Suppressor macrophage treated with lipopolysaccharide for 4 hours (primary cell): ENCODE measurements at regions not wholly inside any gene's neighbourhood (a gene's known extent, or its start where the extent isn't known, plus 50 kb on each side); places are given as distances from the start of the nearest gene placed in this dataset.
"Not testable (repeated sequence)": the region's sequence is repeated elsewhere in the genome, so short reads cannot be mapped to it uniquely, and the experiment has no call there.

Experiments
- DNase-seq: peaks from one replicate; pipeline ENCODE4 v3.0.0-alpha.2; 2020

- no peak for DNase-seq
Observed at GRCh38 chr11:92168936-92169335, 55.7 kb upstream of the FAT3 start.

GRCh38 chr11:92167571-92167970, 57.0 kb upstream of the FAT3 start:
- no peak for DNase-seq

- DNase-seq: no peak
Observed at GRCh38 chr11:92166335-92166734, 58.3 kb upstream of the FAT3 start.

GRCh38 chr11:92163879-92164278, 60.7 kb upstream of the FAT3 start:
- no peak for DNase-seq

- no peak for DNase-seq
Observed at GRCh38 chr11:92162776-92163175, 61.8 kb upstream of the FAT3 start.

GRCh38 chr11:92159931-92160330, 64.7 kb upstream of the FAT3 start:
- DNase-seq: no peak

GRCh38 chr11:92157390-92157789, 67.2 kb upstream of the FAT3 start:
- DNase-seq: not testable (repeated sequence)

- DNase-seq: no peak
Observed at GRCh38 chr11:92154611-92155010, 70.0 kb upstream of the FAT3 start.

GRCh38 chr11:92154110-92154509, 70.5 kb upstream of the FAT3 start:
- no peak for DNase-seq

- DNase-seq: no peak
Observed at GRCh38 chr11:92153542-92153941, 71.1 kb upstream of the FAT3 start.

GRCh38 chr11:92152245-92152644, 72.4 kb upstream of the FAT3 start:
- no peak for DNase-seq

GRCh38 chr11:92149996-92150395, 74.6 kb upstream of the FAT3 start:
- no peak for DNase-seq

- no peak for DNase-seq
Observed at GRCh38 chr11:92141725-92142124, 82.9 kb upstream of the FAT3 start.

- DNase-seq: no peak
Observed at GRCh38 chr11:92141159-92141558, 83.5 kb upstream of the FAT3 start.

GRCh38 chr11:92140021-92140420, 84.6 kb upstream of the FAT3 start:
- DNase-seq: no peak

GRCh38 chr11:92138296-92138695, 86.3 kb upstream of the FAT3 start:
- DNase-seq: no peak

- no peak for DNase-seq
Observed at GRCh38 chr11:92137747-92138146, 86.9 kb upstream of the FAT3 start.

- no peak for DNase-seq
Observed at GRCh38 chr11:92136797-92137196, 87.8 kb upstream of the FAT3 start.

- DNase-seq: no peak
Observed at GRCh38 chr11:92131289-92131865, 93.2 kb upstream of the FAT3 start.

GRCh38 chr11:92130421-92130831, 94.2 kb upstream of the FAT3 start:
- no peak for DNase-seq

- no peak for DNase-seq
Observed at GRCh38 chr11:92129811-92130210, 94.8 kb upstream of the FAT3 start.

- no peak for DNase-seq
Observed at GRCh38 chr11:92128026-92128425, 96.6 kb upstream of the FAT3 start.

- DNase-seq: no peak
Observed at GRCh38 chr11:92125321-92125720, 99.3 kb upstream of the FAT3 start.

- no peak for DNase-seq
Observed at GRCh38 chr11:92123540-92123939, 101.1 kb upstream of the FAT3 start.

- no peak for DNase-seq
Observed at GRCh38 chr11:92122561-92122960, 102.1 kb upstream of the FAT3 start.

GRCh38 chr11:92111287-92111686, 113.3 kb upstream of the FAT3 start:
- no peak for DNase-seq
